Muscle layer of duodenum (tissue), 2 donors: ENCODE measurements at regions not wholly inside any gene's neighbourhood (a gene's known extent, or its start where the extent isn't known, plus 50 kb on each side); places are given as distances from the start of the nearest gene placed in this dataset.

ENCODE experiments used
- H3K27ac ChIP-seq: one replicate; pipeline ENCODE4 v1.7.0; 2013; ENCODE audit warnings: mild to moderate bottlenecking, low read length
- H3K27me3 ChIP-seq: one replicate; pipeline ENCODE4 v1.7.0; 2013; ENCODE audit warnings: low read depth, mild to moderate bottlenecking, control low read depth, low read length
- H3K36me3 ChIP-seq, 2 donors: one replicate each; pipeline ENCODE4 v1.7.0; 2013; ENCODE audit warnings: low read length in 2 of 2, control low read depth in 1 of 2, mild to moderate bottlenecking in 1 of 2; ENCODE audit not compliant: insufficient read depth in 2 of 2, control insufficient read depth in 1 of 2
- H3K4me1 ChIP-seq, 2 donors: one replicate each; pipeline ENCODE4 v1.7.0; 2013; ENCODE audit warnings: low read length in 2 of 2, mild to moderate bottlenecking in 2 of 2, control low read depth in 1 of 2, moderate library complexity in 1 of 2; ENCODE audit not compliant: insufficient read depth in 2 of 2, control insufficient read depth in 1 of 2
- H3K4me3 ChIP-seq, 2 donors: one replicate each; pipeline ENCODE4 v1.7.0; 2013; ENCODE audit warnings: low read length in 2 of 2, low read depth in 1 of 2, mild to moderate bottlenecking in 1 of 2
- H3K9me3 ChIP-seq, 2 donors: one replicate each; pipeline ENCODE4 v1.7.0; 2013; ENCODE audit warnings: low read length in 2 of 2, control low read depth in 1 of 2, mild to moderate bottlenecking in 1 of 2; ENCODE audit not compliant: control insufficient read depth in 1 of 2
- donor health status: healthy.

GRCh38 chr18:56139372-56139771 is 499.0 kb downstream of the TXNL1 start:
- Histone ChIP-seq H3K36me3 (no peaks in the 10 kb centered on the region), H3K27ac (no peak overlapping the region), H3K9me3 (no peaks in the 10 kb centered on the region), H3K4me3 (no peak overlapping the region), H3K4me1 (no peaks in the 10 kb centered on the region), H3K27me3 (no peaks in the 10 kb centered on the region)

- Histone ChIP-seq H3K9me3 (no peaks in the 10 kb centered on the region), H3K4me3 (no peak overlapping the region), H3K27me3 (no peaks in the 10 kb centered on the region)
Observed at GRCh38 chr18:56136105-56136504, 502.3 kb downstream of the TXNL1 start.

GRCh38 chr18:56130481-56130880 is 507.9 kb downstream of the TXNL1 start:
- Histone ChIP-seq H3K27ac (no peak overlapping the region), H3K4me3 (no peak overlapping the region), H3K4me1 (no peaks in the 10 kb centered on the region), H3K9me3 (no peaks in the 10 kb centered on the region), H3K27me3 (no peaks in the 10 kb centered on the region), H3K36me3 (no peaks in the 10 kb centered on the region)

More at GRCh38 chr18:56136105-56136504, 502.3 kb downstream of the TXNL1 start:
- no peak overlapping the region for H3K27ac ChIP-seq
- no peaks in the 10 kb centered on the region for H3K36me3 ChIP-seq
- H3K4me1 ChIP-seq, result no peaks in the 10 kb centered on the region

GRCh38 chr18:56128153-56128791 is 510.1 kb downstream of the TXNL1 start:
- no peak overlapping the region for H3K27ac ChIP-seq
- no peaks in the 10 kb centered on the region for H3K9me3 ChIP-seq

GRCh38 chr18:56127322-56128099 is 510.9 kb downstream of the TXNL1 start:
- H3K27me3 ChIP-seq, result no peaks in the 10 kb centered on the region
- no peaks in the 10 kb centered on the region for H3K9me3 ChIP-seq
- H3K4me1 ChIP-seq, result no peaks in the 10 kb centered on the region
- no peak overlapping the region for H3K27ac ChIP-seq
- H3K36me3 ChIP-seq, result no peaks in the 10 kb centered on the region
- H3K4me3 ChIP-seq, result no peak overlapping the region

More at GRCh38 chr18:56128153-56128791, 510.1 kb downstream of the TXNL1 start:
- Histone ChIP-seq H3K27me3 (no peaks in the 10 kb centered on the region), H3K4me3 (no peak overlapping the region), H3K4me1 (no peaks in the 10 kb centered on the region), H3K36me3 (no peaks in the 10 kb centered on the region)

- no peak overlapping the region for H3K4me3 ChIP-seq
- H3K36me3 ChIP-seq, result no peaks in the 10 kb centered on the region
- no peaks in the 10 kb centered on the region for H3K9me3 ChIP-seq
- no peaks in the 10 kb centered on the region for H3K27me3 ChIP-seq
- no peak overlapping the region for H3K27ac ChIP-seq
- no peaks in the 10 kb centered on the region for H3K4me1 ChIP-seq
Observed at GRCh38 chr18:56124186-56124585, 514.2 kb downstream of the TXNL1 start.

GRCh38 chr18:56121669-56122068 is 516.7 kb downstream of the TXNL1 start:
- Histone ChIP-seq H3K4me3 (no peak overlapping the region), H3K27me3 (no peaks in the 10 kb centered on the region), H3K36me3 (no peaks in the 10 kb centered on the region), H3K9me3 (no peaks in the 10 kb centered on the region), H3K4me1 (no peaks in the 10 kb centered on the region), H3K27ac (no peak overlapping the region)

GRCh38 chr18:56120782-56121181 is 517.6 kb downstream of the TXNL1 start:
- no peak overlapping the region for H3K27ac ChIP-seq
- no peaks in the 10 kb centered on the region for H3K27me3 ChIP-seq
- no peaks in the 10 kb centered on the region for H3K36me3 ChIP-seq
- no peaks in the 10 kb centered on the region for H3K4me1 ChIP-seq
- no peaks in the 10 kb centered on the region for H3K9me3 ChIP-seq
- no peak overlapping the region for H3K4me3 ChIP-seq

GRCh38 chr18:56119681-56120080 is 518.7 kb downstream of the TXNL1 start:
- Histone ChIP-seq H3K4me3 (no peak overlapping the region), H3K9me3 (no peaks in the 10 kb centered on the region), H3K27me3 (no peaks in the 10 kb centered on the region), H3K36me3 (no peaks in the 10 kb centered on the region), H3K4me1 (no peaks in the 10 kb centered on the region), H3K27ac (no peak overlapping the region)

GRCh38 chr18:56118422-56118821 is 520.0 kb downstream of the TXNL1 start:
- Histone ChIP-seq H3K36me3 (no peaks in the 10 kb centered on the region), H3K4me3 (no peak overlapping the region), H3K27me3 (no peaks in the 10 kb centered on the region), H3K4me1 (no peaks in the 10 kb centered on the region), H3K27ac (no peak overlapping the region), H3K9me3 (no peaks in the 10 kb centered on the region)

- Histone ChIP-seq H3K4me1 (no peaks in the 10 kb centered on the region), H3K27me3 (no peaks in the 10 kb centered on the region), H3K27ac (no peak overlapping the region), H3K9me3 (no peaks in the 10 kb centered on the region), H3K4me3 (no peak overlapping the region), H3K36me3 (no peaks in the 10 kb centered on the region)
Observed at GRCh38 chr18:56115071-56116015, 523.0 kb downstream of the TXNL1 start.
